HEK293 (cell line): ENCODE measurements at regions not wholly inside any gene's neighbourhood (a gene's known extent, or its start where the extent isn't known, plus 50 kb on each side); places are given as distances from the start of the nearest gene placed in this dataset.

Experiments
- CTCF ChIA-PET: fragments of 350-600 bp; formaldehyde crosslinking; extraction: SDS; loops from one replicate; lab custom pipeline; 2021; ENCODE audit warnings: antibody characterized with exemption; lab: Yijun Ruan, JAX
- POLR2A ChIA-PET: fragments of 300-600 bp; formaldehyde crosslinking; extraction: SDS; loops from one replicate; lab custom pipeline; 2020; ENCODE audit warnings: antibody characterized with exemption, inconsistent platforms; lab: Yijun Ruan, JAX
- H3K27ac ChIP-seq: fragments of 200-500 bp; sonication (Bioruptor generic); 2 replicates; pipeline ENCODE4 v1.5.1; 2014; ENCODE audit warnings: low read depth, low read length, control low read depth, inconsistent platforms; ENCODE audit errors: extremely low read depth
- H3K36me3 ChIP-seq, 2 experiments: fragments of 200-500 bp in 1 of 2; sonication (Bioruptor generic) in 1 of 2; 1 replicate in 1 of 2; 2 replicates in 1 of 2; pipeline ENCODE4 v1.5.1; 2014 to 2017; ENCODE audit warnings: inconsistent platforms in 2 of 2, low read length in 2 of 2; ENCODE audit not compliant: control insufficient read depth in 2 of 2, insufficient read depth in 1 of 2
- H3K4me1 ChIP-seq: fragments of 200-500 bp; sonication (Bioruptor generic); 2 replicates; pipeline ENCODE4 v1.5.1; 2014; ENCODE audit warnings: mild to moderate bottlenecking, low read length, inconsistent platforms; ENCODE audit not compliant: control insufficient read depth, insufficient read depth
- H3K4me3 ChIP-seq: 2 replicates; pipeline ENCODE4 v1.5.1; 2011; ENCODE audit warnings: low read depth, mild to moderate bottlenecking, control low read depth, low read length, moderate library complexity
- H3K9me3 ChIP-seq: fragments of 200-500 bp; sonication (Bioruptor generic); 2 replicates; pipeline ENCODE4 v1.5.1; 2014; ENCODE audit warnings: low read depth, low read length, inconsistent platforms; ENCODE audit not compliant: control insufficient read depth, insufficient read depth
- EGR2 ChIP-seq: fragments of 450-650 bp; formaldehyde crosslinking; IDR thresholded peaks from 2 replicates; pipeline ENCODE4 v1.5.1; 2016; ENCODE audit warnings: low read depth, missing biosample characterization, missing genetic modification characterization
- HOXA7 ChIP-seq: sonication (generic); formaldehyde crosslinking; IDR thresholded peaks from 2 replicates; pipeline ENCODE4 v1.8.1; 2022; ENCODE audit warnings: missing genetic modification reagents, borderline replicate concordance
- KLF8 ChIP-seq: fragments of 450-650 bp; formaldehyde crosslinking; IDR thresholded peaks from 2 replicates; pipeline ENCODE4 v1.5.1; 2016; ENCODE audit warnings: missing biosample characterization, missing genetic modification characterization
- REPIN1 ChIP-seq: fragments of 450-650 bp; formaldehyde crosslinking; IDR thresholded peaks from 2 replicates; pipeline ENCODE4 v1.5.1; 2017; ENCODE audit warnings: missing biosample characterization, missing genetic modification characterization, low read depth
- SCRT1 ChIP-seq: fragments of 450-650 bp; formaldehyde crosslinking; IDR thresholded peaks from 2 replicates; pipeline ENCODE4 v1.5.1; 2016; ENCODE audit warnings: missing biosample characterization, missing genetic modification characterization, borderline replicate concordance
- SETDB1 ChIP-seq: IDR thresholded peaks from one replicate; pipeline ENCODE4 v1.6.1; 2017; ENCODE audit warnings: mild to moderate bottlenecking, low read length, moderate library complexity, mixed read lengths; ENCODE audit not compliant: insufficient read length
- TCF7L2 ChIP-seq: IDR thresholded peaks from 2 replicates; pipeline ENCODE4 v1.6.1; 2011; ENCODE audit warnings: low read depth, mild to moderate bottlenecking, inconsistent platforms, low read length, moderate library complexity, borderline replicate concordance
- TRIM28 ChIP-seq: IDR thresholded peaks from 2 replicates; pipeline ENCODE4 v1.6.1; 2011; ENCODE audit warnings: low read length, control low read depth, borderline replicate concordance
- ZFP3 ChIP-seq: fragments of 450-650 bp; formaldehyde crosslinking; IDR thresholded peaks from 2 replicates; pipeline ENCODE4 v1.5.1; 2016; ENCODE audit warnings: low read depth, missing biosample characterization, missing genetic modification characterization
- ZNF138 ChIP-seq: fragments of 450-650 bp; formaldehyde crosslinking; IDR thresholded peaks from 2 replicates; pipeline ENCODE4 v1.5.1; 2016; ENCODE audit warnings: missing biosample characterization, missing genetic modification characterization, borderline replicate concordance
- ZNF140 ChIP-seq: fragments of 450-650 bp; formaldehyde crosslinking; IDR thresholded peaks from 2 replicates; pipeline ENCODE4 v1.5.1; 2016; ENCODE audit warnings: missing biosample characterization, missing genetic modification characterization
- ZNF223 ChIP-seq: fragments of 450-650 bp; formaldehyde crosslinking; IDR thresholded peaks from 2 replicates; pipeline ENCODE4 v1.5.1; 2016; ENCODE audit warnings: missing biosample characterization, missing genetic modification characterization
- ZNF23 ChIP-seq: fragments of 450-650 bp; formaldehyde crosslinking; IDR thresholded peaks from 2 replicates; pipeline ENCODE4 v1.5.1; 2016; ENCODE audit warnings: missing biosample characterization, missing genetic modification characterization, borderline replicate concordance
- ZNF248 ChIP-seq: fragments of 450-650 bp; formaldehyde crosslinking; IDR thresholded peaks from 2 replicates; pipeline ENCODE4 v1.5.1; 2017; ENCODE audit warnings: missing biosample characterization, missing genetic modification characterization
- ZNF335 ChIP-seq: fragments of 450-650 bp; formaldehyde crosslinking; conservative IDR thresholded peaks from 2 replicates; pipeline ENCODE4 v1.5.1; 2016; ENCODE audit warnings: missing biosample characterization, missing genetic modification characterization
- ZNF549 ChIP-seq: fragments of 450-650 bp; IDR thresholded peaks from 2 replicates; pipeline ENCODE4 v1.5.1; 2018; ENCODE audit warnings: missing biosample characterization, missing genetic modification characterization, mild to moderate bottlenecking, inconsistent platforms, moderate library complexity
- ZNF558 ChIP-seq: fragments of 450-650 bp; formaldehyde crosslinking; IDR thresholded peaks from 2 replicates; pipeline ENCODE4 v1.5.1; 2016; ENCODE audit warnings: missing biosample characterization, missing genetic modification characterization
- ZNF621 ChIP-seq: fragments of 450-650 bp; formaldehyde crosslinking; IDR thresholded peaks from 2 replicates; pipeline ENCODE4 v1.5.1; 2017; ENCODE audit warnings: missing biosample characterization, missing genetic modification characterization
- ZNF658 ChIP-seq: fragments of 450-650 bp; formaldehyde crosslinking; IDR thresholded peaks from 2 replicates; pipeline ENCODE4; 2016; ENCODE audit warnings: missing biosample characterization, missing genetic modification characterization
- ZNF701 ChIP-seq: fragments of 450-650 bp; formaldehyde crosslinking; IDR thresholded peaks from 2 replicates; pipeline ENCODE4 v1.5.1; 2016; ENCODE audit warnings: missing biosample characterization, missing genetic modification characterization
- ZXDB ChIP-seq: fragments of 450-650 bp; formaldehyde crosslinking; IDR thresholded peaks from 2 replicates; pipeline ENCODE4 v1.5.1; 2016; ENCODE audit warnings: missing biosample characterization, missing genetic modification characterization
- TF ChIP-seq, protein P1 (sequence below): fragments of 450-650 bp; IDR thresholded peaks from 2 replicates; pipeline ENCODE4 v1.5.1; 2018; ENCODE audit warnings: missing biosample characterization, missing genetic modification characterization
- TF ChIP-seq, protein P2 (sequence below): fragments of 450-650 bp; formaldehyde crosslinking; IDR thresholded peaks from 2 replicates; pipeline ENCODE4 v1.5.1; 2016; ENCODE audit warnings: missing biosample characterization, missing genetic modification characterization
- TF ChIP-seq, protein P3 (sequence below): fragments of 450-650 bp; formaldehyde crosslinking; IDR thresholded peaks from 2 replicates; pipeline ENCODE4 v1.5.1; 2016; ENCODE audit warnings: missing biosample characterization, missing genetic modification characterization
- TF ChIP-seq, protein P4 (sequence below): fragments of 450-650 bp; formaldehyde crosslinking; IDR thresholded peaks from 2 replicates; pipeline ENCODE4 v1.5.1; 2016; ENCODE audit warnings: missing biosample characterization, missing genetic modification characterization

DNA sequence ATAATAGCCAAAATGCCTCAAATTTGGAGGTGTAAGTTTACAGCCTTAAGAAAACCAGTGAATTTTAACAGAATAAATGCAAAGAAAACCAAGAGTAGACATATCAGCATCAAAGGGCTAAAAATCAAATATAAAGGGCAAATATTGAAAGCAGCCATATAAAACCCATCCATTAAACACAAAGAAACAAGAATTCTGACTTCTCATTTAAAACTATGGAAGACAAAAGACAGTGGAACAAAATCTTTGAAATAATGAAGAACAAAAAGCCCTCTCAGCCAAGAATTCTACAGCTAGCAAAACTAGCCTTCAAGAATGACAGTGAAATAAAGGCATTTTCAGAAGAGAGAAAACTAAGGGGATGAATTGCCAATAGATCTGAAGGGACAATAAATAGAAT is 91.3 kb upstream of the FST start:
- Histone ChIP-seq H3K27ac (no peak overlapping the region), H3K4me3 (no peak overlapping the region), H3K9me3 (no peaks in the 10 kb centered on the region), H3K4me1 (no peaks in the 10 kb centered on the region), H3K36me3 (no peaks in the 10 kb centered on the region)
- ChIA-PET CTCF (interaction anchor here (1.1 kb wide), 1 partner anchor 126 kb away, joined by 3 read pairs; no protein-coding TSS in a partner anchor), POLR2A (no interaction called here)
- TF ChIP-seq TRIM28 (0 out of 2 replicates have a peak, but pooled peaks have one; percentile 26), SETDB1 (peak; percentile 66), ZNF248 (tag by site-specific recombination) (no peak)

DNA sequence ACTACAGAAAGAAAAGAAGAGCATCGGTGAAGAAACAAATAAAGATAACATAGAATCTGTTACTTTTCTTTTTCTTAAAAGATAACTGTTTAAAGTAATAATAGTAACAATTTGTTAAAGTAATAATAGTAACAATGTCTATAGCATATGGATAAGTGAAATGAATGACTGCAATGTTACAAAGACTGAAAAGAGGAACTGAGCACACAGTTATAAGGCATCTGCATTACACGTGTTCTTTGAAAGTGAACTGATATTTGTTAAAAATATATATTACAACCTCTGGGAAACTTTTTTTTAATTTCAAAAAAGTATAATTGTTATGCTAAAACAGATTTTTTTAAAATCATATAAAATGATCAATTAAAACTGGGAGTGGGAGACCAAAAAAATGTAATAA is 88.4 kb upstream of the FST start:
- CTCF ChIA-PET = no interaction called here
- POLR2A ChIA-PET = no interaction called here
- Histone ChIP-seq H3K9me3 (no peaks in the 10 kb centered on the region), H3K4me1 (no peaks in the 10 kb centered on the region), H3K36me3 (no peaks in the 10 kb centered on the region), H3K27ac (no peak overlapping the region), H3K4me3 (no peak overlapping the region)
- TF ChIP-seq, protein P1, sequence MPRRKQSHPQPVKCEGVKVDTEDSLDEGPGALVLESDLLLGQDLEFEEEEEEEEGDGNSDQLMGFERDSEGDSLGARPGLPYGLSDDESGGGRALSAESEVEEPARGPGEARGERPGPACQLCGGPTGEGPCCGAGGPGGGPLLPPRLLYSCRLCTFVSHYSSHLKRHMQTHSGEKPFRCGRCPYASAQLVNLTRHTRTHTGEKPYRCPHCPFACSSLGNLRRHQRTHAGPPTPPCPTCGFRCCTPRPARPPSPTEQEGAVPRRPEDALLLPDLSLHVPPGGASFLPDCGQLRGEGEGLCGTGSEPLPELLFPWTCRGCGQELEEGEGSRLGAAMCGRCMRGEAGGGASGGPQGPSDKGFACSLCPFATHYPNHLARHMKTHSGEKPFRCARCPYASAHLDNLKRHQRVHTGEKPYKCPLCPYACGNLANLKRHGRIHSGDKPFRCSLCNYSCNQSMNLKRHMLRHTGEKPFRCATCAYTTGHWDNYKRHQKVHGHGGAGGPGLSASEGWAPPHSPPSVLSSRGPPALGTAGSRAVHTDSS (tag by site-specific recombination) = no peak
- TF ChIP-seq, protein P2, sequence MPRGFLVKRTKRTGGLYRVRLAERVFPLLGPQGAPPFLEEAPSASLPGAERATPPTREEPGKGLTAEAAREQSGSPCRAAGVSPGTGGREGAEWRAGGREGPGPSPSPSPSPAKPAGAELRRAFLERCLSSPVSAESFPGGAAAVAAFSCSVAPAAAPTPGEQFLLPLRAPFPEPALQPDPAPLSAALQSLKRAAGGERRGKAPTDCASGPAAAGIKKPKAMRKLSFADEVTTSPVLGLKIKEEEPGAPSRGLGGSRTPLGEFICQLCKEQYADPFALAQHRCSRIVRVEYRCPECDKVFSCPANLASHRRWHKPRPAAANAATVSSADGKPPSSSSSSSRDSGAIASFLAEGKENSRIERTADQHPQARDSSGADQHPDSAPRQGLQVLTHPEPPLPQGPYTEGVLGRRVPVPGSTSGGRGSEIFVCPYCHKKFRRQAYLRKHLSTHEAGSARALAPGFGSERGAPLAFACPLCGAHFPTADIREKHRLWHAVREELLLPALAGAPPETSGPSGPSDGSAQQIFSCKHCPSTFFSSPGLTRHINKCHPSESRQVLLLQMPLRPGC = no peak
- TF ChIP-seq ZNF621 (tag by site-specific recombination) (no peak), ZNF138 (tag by site-specific recombination) (no peak), KLF8 (no peak), TCF7L2 (no peak), ZNF335 (tag by site-specific recombination) (no peak), SCRT1 (tag by site-specific recombination) (no peak), EGR2 (tag by site-specific recombination) (no peak), ZNF140 (tag by site-specific recombination) (no peak), ZNF23 (tag by site-specific recombination) (no peak)
- TF ChIP-seq, protein P3, sequence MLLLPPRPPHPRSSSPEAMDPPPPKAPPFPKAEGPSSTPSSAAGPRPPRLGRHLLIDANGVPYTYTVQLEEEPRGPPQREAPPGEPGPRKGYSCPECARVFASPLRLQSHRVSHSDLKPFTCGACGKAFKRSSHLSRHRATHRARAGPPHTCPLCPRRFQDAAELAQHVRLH (tag by site-specific recombination) = no peak

DNA sequence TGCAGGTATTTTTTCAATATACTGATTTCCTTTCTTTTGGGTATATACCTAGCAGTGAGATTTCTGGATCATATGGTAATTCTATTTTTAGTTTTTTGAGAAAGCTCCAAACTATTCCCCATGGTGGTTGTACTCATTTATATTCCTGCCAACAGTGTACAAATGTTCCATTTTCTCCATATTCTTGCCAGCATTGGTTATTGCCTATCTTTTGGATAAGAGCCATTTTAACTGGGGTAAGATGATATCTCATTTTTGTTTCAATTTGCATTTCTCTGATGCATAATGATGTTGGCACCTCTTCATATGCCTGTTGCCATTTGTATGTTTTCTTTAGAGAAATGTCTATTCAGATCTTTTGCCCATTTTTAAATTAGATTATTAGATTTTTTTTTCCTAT is 85.6 kb upstream of the FST start:
- H3K27ac ChIP-seq = no peak overlapping the region
- POLR2A ChIA-PET = no interaction called here
- H3K4me1 ChIP-seq = no peaks in the 10 kb centered on the region
- no peaks in the 10 kb centered on the region for H3K9me3 ChIP-seq
- TF ChIP-seq ZNF558 (tag by site-specific recombination) = no peak
- TF ChIP-seq ZNF223 (tag by site-specific recombination) = no peak
- no peak for TF ChIP-seq ZNF549 (tag by site-specific recombination)
- no peak for TF ChIP-seq ZFP3
- no peak for TF ChIP-seq ZNF701
- TF ChIP-seq REPIN1 = no peak
- no peak for TF ChIP-seq EGR2 (tag by site-specific recombination)
- no peak for TF ChIP-seq ZXDB (tag by site-specific recombination)
- no peak for TF ChIP-seq HOXA7 (CRISPR knock-in tag)
- TF ChIP-seq ZNF658 = no peak
- TF ChIP-seq, protein P4, sequence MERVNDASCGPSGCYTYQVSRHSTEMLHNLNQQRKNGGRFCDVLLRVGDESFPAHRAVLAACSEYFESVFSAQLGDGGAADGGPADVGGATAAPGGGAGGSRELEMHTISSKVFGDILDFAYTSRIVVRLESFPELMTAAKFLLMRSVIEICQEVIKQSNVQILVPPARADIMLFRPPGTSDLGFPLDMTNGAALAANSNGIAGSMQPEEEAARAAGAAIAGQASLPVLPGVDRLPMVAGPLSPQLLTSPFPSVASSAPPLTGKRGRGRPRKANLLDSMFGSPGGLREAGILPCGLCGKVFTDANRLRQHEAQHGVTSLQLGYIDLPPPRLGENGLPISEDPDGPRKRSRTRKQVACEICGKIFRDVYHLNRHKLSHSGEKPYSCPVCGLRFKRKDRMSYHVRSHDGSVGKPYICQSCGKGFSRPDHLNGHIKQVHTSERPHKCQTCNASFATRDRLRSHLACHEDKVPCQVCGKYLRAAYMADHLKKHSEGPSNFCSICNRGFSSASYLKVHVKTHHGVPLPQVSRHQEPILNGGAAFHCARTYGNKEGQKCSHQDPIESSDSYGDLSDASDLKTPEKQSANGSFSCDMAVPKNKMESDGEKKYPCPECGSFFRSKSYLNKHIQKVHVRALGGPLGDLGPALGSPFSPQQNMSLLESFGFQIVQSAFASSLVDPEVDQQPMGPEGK (tag by site-specific recombination) = no peak
- no peak for TF ChIP-seq ZNF621 (tag by site-specific recombination)
- no peak overlapping the region for H3K4me3 ChIP-seq
- CTCF ChIA-PET = no interaction called here
- H3K36me3 ChIP-seq = no peaks in the 10 kb centered on the region
